DMS 273 (cell line): ENCODE measurements at regions not wholly inside any gene's neighbourhood (a gene's known extent, or its start where the extent isn't known, plus 50 kb on each side); places are given as distances from the start of the nearest gene placed in this dataset.
A peak's percentile ranks its signal among the peaks of the same experiment; 100 is the strongest.

Experiments used
- DNase-seq: peaks from one replicate; lab custom pipeline; 2025; ENCODE audit not compliant: unreplicated experiment; lab: John Stamatoyannopoulos, UW

- DNase-seq = peak; percentile 68
Observed at GRCh38 chr15:58269455-58270414, 131.6 kb downstream of the AQP9 start.

- no peak for DNase-seq
Observed at GRCh38 chr15:58271410-58271809, 133.2 kb downstream of the AQP9 start.

- no peak for DNase-seq
Observed at GRCh38 chr15:58273104-58273503, 134.9 kb downstream of the AQP9 start.

- no peak for DNase-seq
Observed at GRCh38 chr15:58274885-58275284, 136.7 kb downstream of the AQP9 start.

- DNase-seq = no peak
Observed at GRCh38 chr15:58275785-58276184, 137.6 kb downstream of the AQP9 start.

GRCh38 chr15:58276924-58277323 lies 138.7 kb downstream of the AQP9 start:
- DNase-seq = no peak

- no peak for DNase-seq
Observed at GRCh38 chr15:58277333-58277732, 139.2 kb downstream of the AQP9 start.

GRCh38 chr15:58279106-58279505 lies 140.9 kb downstream of the AQP9 start:
- DNase-seq = no peak

GRCh38 chr15:58279654-58280053 lies 141.5 kb downstream of the AQP9 start:
- no peak for DNase-seq

- DNase-seq = no peak
Observed at GRCh38 chr15:58282060-58282708, 144.0 kb downstream of the AQP9 start.

GRCh38 chr15:58283302-58283701 lies 145.1 kb downstream of the AQP9 start:
- no peak for DNase-seq

GRCh38 chr15:58284293-58284692 lies 146.1 kb downstream of the AQP9 start:
- DNase-seq = no peak

- DNase-seq = no peak
Observed at GRCh38 chr15:58285212-58285920, 146.4 kb upstream of the LIPC start.

- no peak for DNase-seq
Observed at GRCh38 chr15:58285921-58286278, 145.9 kb upstream of the LIPC start.

GRCh38 chr15:58286523-58286922 lies 145.3 kb upstream of the LIPC start:
- no peak for DNase-seq

GRCh38 chr15:58287891-58288290 lies 143.9 kb upstream of the LIPC start:
- no peak for DNase-seq

- no peak for DNase-seq
Observed at GRCh38 chr15:58288592-58288991, 143.2 kb upstream of the LIPC start.

GRCh38 chr15:58291848-58292247 lies 139.9 kb upstream of the LIPC start:
- DNase-seq = no peak

GRCh38 chr15:58292751-58293175 lies 139.0 kb upstream of the LIPC start:
- no peak for DNase-seq

GRCh38 chr15:58293622-58294550 lies 137.9 kb upstream of the LIPC start:
- no peak for DNase-seq
